ENCODE measurements at regions not wholly inside any gene's neighbourhood (a gene's known extent, or its start where the extent isn't known, plus 50 kb on each side); places are given as distances from the start of the nearest gene placed in this dataset.

DNA sequence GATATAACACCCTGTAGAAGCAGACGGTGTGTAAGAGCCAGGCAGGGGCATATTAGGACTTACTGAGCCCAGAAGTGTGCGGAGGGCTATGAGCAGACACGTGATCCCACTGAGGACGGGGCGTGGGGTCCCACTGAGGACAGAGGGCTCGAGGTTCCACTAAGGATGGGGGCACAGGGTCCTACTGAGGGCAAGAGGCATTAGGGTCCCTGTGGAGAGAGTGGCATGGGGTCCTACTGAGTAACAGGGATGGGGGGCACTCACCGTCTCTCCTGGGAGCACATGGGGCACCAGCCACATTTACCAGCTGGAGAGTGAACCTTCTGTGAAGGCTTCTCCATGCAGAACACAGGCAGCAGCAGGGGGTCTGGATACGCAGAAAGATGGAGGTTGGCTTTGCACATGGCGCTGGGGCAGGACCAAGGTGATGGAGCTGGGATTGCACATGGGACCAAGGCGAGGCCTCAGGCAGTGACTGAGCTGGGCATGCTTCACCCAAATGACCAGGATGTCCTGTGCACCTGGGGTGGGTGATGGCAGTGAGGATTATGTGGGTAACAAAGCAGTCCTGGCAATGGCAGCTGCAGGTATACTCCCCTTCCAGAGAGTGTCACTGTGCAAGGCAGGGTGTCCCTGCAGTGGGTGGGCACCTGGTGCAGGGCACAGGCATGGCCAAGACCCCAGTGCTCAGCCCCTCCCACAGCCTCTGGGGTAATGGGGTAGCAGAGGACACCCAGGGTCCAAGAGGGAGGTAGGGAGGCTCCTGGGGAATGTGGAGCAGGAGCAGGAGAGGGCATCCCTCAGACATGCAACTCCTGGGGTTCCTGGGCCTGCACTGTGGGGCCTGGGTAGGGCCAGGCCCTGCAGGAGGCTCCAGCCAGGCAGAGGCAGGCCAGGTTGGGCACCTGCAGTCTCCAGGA, 278.1 kb downstream of the TCERG1L start:
- H3K36me3 Mint-ChIP-seq (ENCODE audit: insufficient read depth in 1 of 3, low read depth in 3 of 3), result no peaks in the 10 kb centered on the region
- H3T11ph ChIP-seq (ENCODE audit: low read length), result no peak overlapping the region
- no peak overlapping the region for H3K4ac ChIP-seq (ENCODE audit: low read depth, low read length)
- H4K5ac ChIP-seq (ENCODE audit: insufficient read length, low read depth, low read length), result no peak overlapping the region
- no peaks in the 10 kb centered on the region for H3K79me2 ChIP-seq (ENCODE audit: insufficient read depth, low read length)
- H3K27ac ChIP-seq (ENCODE audit: insufficient read length, low read depth, low read length), result no peak overlapping the region
- no peak overlapping the region for H3K56ac ChIP-seq (ENCODE audit: insufficient read length, low read depth, low read length)
- no peaks in the 10 kb centered on the region; the same call in 1 of the 2 replicates for H3K4me1 ChIP-seq (ENCODE audit: insufficient read depth, low read length)
- no peaks in the 10 kb centered on the region for H3K9me3 ChIP-seq (ENCODE audit: control insufficient read depth, low read depth, low read length)
- H2BK5ac ChIP-seq (ENCODE audit: insufficient read length, low read length), result no peak overlapping the region
- no peak overlapping the region for H3K4me3 Mint-ChIP-seq
- H3K14ac ChIP-seq (ENCODE audit: insufficient read depth, low read length), result no peak overlapping the region; the same call in 1 of the 2 replicates
- H4K8ac ChIP-seq (replicated peaks; ENCODE audit: insufficient read length, low read depth, low read length), result no peak overlapping the region
- H3K9me3 Mint-ChIP-seq, result no peaks in the 10 kb centered on the region; a peak in 1 of 5 replicates
- H2BK12ac ChIP-seq (ENCODE audit: insufficient read length, low read depth, low read length), result no peak overlapping the region
- no peak overlapping the region for H3K23ac ChIP-seq (ENCODE audit: insufficient read length, low read depth, low read length)
- H4K91ac ChIP-seq (ENCODE audit: insufficient read length, low read depth, low read length), result no peak overlapping the region
- H3K4me1 Mint-ChIP-seq, result peaks cover 19 to 21% of the 10 kb centered on the region in 2 experiments
- no peak for TF ChIP-seq CTCF (conservative IDR thresholded peaks at IDR 0.05)
- no peak for DNase-seq
- H2BK20ac ChIP-seq (ENCODE audit: low read depth, low read length, poor library complexity, severe bottlenecking), result no peak overlapping the region
- no peak overlapping the region for H2BK15ac ChIP-seq (ENCODE audit: low read depth, low read length)
- no peaks in the 10 kb centered on the region for H3K27me3 ChIP-seq (ENCODE audit: insufficient read depth, low read length)
- H2AK5ac ChIP-seq (ENCODE audit: insufficient read length, low read length), result no peak overlapping the region
- H2BK120ac ChIP-seq (ENCODE audit: low read depth, low read length, poor library complexity, severe bottlenecking), result no peak overlapping the region
- H3K4me2 ChIP-seq (ENCODE audit: insufficient read depth, insufficient read length, low read length), result no peak overlapping the region
- no peaks in the 10 kb centered on the region for H3K23me2 ChIP-seq (ENCODE audit: insufficient read length, low read depth, low read length, poor library complexity, severe bottlenecking)
- H3K9ac ChIP-seq (ENCODE audit: extremely low read depth, insufficient read length, low read length), result no peak overlapping the region
- H3K27ac Mint-ChIP-seq, result no peak overlapping the region
- no peaks in the 10 kb centered on the region for H4K20me1 ChIP-seq (ENCODE audit: control insufficient read depth, insufficient read depth, insufficient read length)
- H3K18ac ChIP-seq (ENCODE audit: insufficient read length, low read depth, low read length), result no peak overlapping the region
- peaks cover 8% of the 10 kb centered on the region for H3K27me3 Mint-ChIP-seq (ENCODE audit: low read depth)
- H3K79me1 ChIP-seq (ENCODE audit: insufficient read depth, low read depth, low read length, poor library complexity, severe bottlenecking), result no peaks in the 10 kb centered on the region
- no CpG with 5 or more reads among the region's 10 CpGs for WGBS (ENCODE audit: extremely low coverage, insufficient read length, low lambda C conversion rate)
- H2AFZ ChIP-seq (ENCODE audit: low read length), result no peak overlapping the region

Measured in H9 (cell line).